Keratinocyte (primary cell): ENCODE measurements at regions not wholly inside any gene's neighbourhood (a gene's known extent, or its start where the extent isn't known, plus 50 kb on each side); places are given as distances from the start of the nearest gene placed in this dataset.

Source experiments
- DNase-seq: peaks from one replicate; pipeline ENCODE4 v3.0.0-alpha.2; 2011; ENCODE audit warnings: low read depth, missing footprints, low spot score
- FAIRE-seq: peaks from 2 replicates; lab custom pipeline; 2011; peaks lifted over from hg19 to GRCh38; lab: Jason Lieb, UNC
- H2AFZ ChIP-seq: 2 replicates; pipeline ENCODE4 v1.6.0; 2012; ENCODE audit warnings: low read length, control low read depth, inconsistent platforms; ENCODE audit not compliant: control insufficient read depth
- H3K27ac ChIP-seq: 2 replicates; pipeline ENCODE4 v1.5.1; 2011; ENCODE audit warnings: low read length; ENCODE audit not compliant: control insufficient read depth, insufficient read depth
- H3K27me3 ChIP-seq: 3 replicates; pipeline ENCODE4 v1.6.0; 2011; ENCODE audit warnings: low read length; ENCODE audit not compliant: control insufficient read depth, insufficient read depth; ENCODE audit errors: extremely low read depth
- H3K36me3 ChIP-seq, 2 experiments: 2 replicates in 1 of 2; 3 replicates in 1 of 2; pipeline ENCODE4 v1.5.1; 2011; ENCODE audit warnings: low read length in 2 of 2, mild to moderate bottlenecking in 1 of 2; ENCODE audit not compliant: control insufficient read depth in 2 of 2, insufficient read depth in 2 of 2; ENCODE audit errors: extremely low read depth in 1 of 2
- H3K4me1 ChIP-seq: 3 replicates; pipeline ENCODE4 v1.5.1; 2011; ENCODE audit warnings: low read length; ENCODE audit not compliant: control insufficient read depth, insufficient read depth; ENCODE audit errors: extremely low read depth
- H3K4me2 ChIP-seq: 3 replicates; pipeline ENCODE4 v1.6.0; 2011; ENCODE audit warnings: low read depth, low read length; ENCODE audit not compliant: control insufficient read depth, insufficient read depth; ENCODE audit errors: extremely low read depth
- H3K4me3 ChIP-seq, 3 experiments: fragments of 200-600 bp in 1 of 3; sonication (generic) in 1 of 3; 2 replicates in 2 of 3; 3 replicates in 1 of 3; pipeline ENCODE4 v1.5.1; 2011 to 2016; ENCODE audit warnings: low read length in 3 of 3, mild to moderate bottlenecking in 3 of 3, control low read depth in 2 of 3, inconsistent platforms in 1 of 3, low read depth in 1 of 3, mixed read lengths in 1 of 3, mixed run types in 1 of 3, moderate library complexity in 1 of 3; ENCODE audit not compliant: control insufficient read depth in 2 of 3, insufficient read depth in 2 of 3; ENCODE audit errors: extremely low read depth in 1 of 3
- H3K79me2 ChIP-seq: 2 replicates; pipeline ENCODE4 v1.6.0; 2012; ENCODE audit warnings: low read length; ENCODE audit not compliant: control insufficient read depth, insufficient read depth
- H3K9ac ChIP-seq: 3 replicates; pipeline ENCODE4 v1.6.0; 2011; ENCODE audit warnings: low read length; ENCODE audit not compliant: control insufficient read depth, insufficient read depth; ENCODE audit errors: extremely low read depth
- H3K9me1 ChIP-seq: 3 replicates; pipeline ENCODE4 v1.6.0; 2011; ENCODE audit warnings: low read length; ENCODE audit not compliant: control insufficient read depth, insufficient read depth; ENCODE audit errors: extremely low read depth
- H3K9me3 ChIP-seq: 2 replicates; pipeline ENCODE4 v1.5.1; 2012; ENCODE audit warnings: low read depth, low read length; ENCODE audit not compliant: control insufficient read depth
- H4K20me1 ChIP-seq: 3 replicates; pipeline ENCODE4 v1.6.0; 2011; ENCODE audit warnings: low read length; ENCODE audit not compliant: control insufficient read depth, insufficient read depth; ENCODE audit errors: extremely low read depth
- EZH2 ChIP-seq: IDR thresholded peaks from one replicate; pipeline ENCODE4 v1.6.1; 2012; ENCODE audit warnings: inconsistent platforms, mild to moderate bottlenecking, low read length, moderate library complexity
- dilution Hi-C: fragments of 300-500 bp; cut with MboI; formaldehyde crosslinking; loops from one replicate; pipeline ENCODE4 v1.7.0; 2020; ENCODE audit warnings: low sequenced_read_pairs; ENCODE audit not compliant: extremely low pct_ligation_motif_present
- TF ChIP-seq, protein P1 (sequence below), 3 experiments: IDR thresholded peaks in 1 of 3; conservative IDR thresholded peaks in 1 of 3; optimal IDR thresholded peaks in 1 of 3; 2 replicates in 2 of 3; 3 replicates in 1 of 3; pipeline versions ENCODE3 to v1.5.1; 2011; ENCODE audit warnings: low read length in 3 of 3, mild to moderate bottlenecking in 3 of 3, moderate library complexity in 2 of 3, control low read depth in 1 of 3, inconsistent platforms in 1 of 3; ENCODE audit not compliant: insufficient read depth in 2 of 3; ENCODE audit errors: extremely low read depth in 1 of 3

DNA sequence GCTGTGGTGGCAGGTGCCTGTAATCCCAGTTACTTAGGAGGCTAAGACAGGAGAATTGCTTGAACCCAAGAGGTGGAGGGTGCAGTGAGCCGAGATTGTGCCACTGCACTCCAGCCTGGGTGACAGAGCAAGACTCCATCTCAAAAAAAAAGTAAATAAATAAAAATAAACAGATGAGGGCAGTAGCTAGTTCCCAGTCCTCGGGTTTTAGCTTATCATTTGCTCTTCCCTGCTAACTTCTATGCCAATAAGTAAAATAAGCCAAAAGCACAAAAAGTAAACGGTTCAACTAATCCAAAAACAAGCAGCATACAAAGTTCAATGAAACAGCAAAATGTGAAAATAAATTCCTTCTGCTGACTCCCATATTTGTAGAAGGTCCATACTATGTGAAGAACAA, 133.0 kb upstream of the TMCC3 start:
- no peak for FAIRE-seq
- DNase-seq, result no peak
- no peak overlapping the region for H3K4me2 ChIP-seq

GRCh38 chr12:94781835-94782234, 131.5 kb upstream of the TMCC3 start:
- TF ChIP-seq, protein P1, sequence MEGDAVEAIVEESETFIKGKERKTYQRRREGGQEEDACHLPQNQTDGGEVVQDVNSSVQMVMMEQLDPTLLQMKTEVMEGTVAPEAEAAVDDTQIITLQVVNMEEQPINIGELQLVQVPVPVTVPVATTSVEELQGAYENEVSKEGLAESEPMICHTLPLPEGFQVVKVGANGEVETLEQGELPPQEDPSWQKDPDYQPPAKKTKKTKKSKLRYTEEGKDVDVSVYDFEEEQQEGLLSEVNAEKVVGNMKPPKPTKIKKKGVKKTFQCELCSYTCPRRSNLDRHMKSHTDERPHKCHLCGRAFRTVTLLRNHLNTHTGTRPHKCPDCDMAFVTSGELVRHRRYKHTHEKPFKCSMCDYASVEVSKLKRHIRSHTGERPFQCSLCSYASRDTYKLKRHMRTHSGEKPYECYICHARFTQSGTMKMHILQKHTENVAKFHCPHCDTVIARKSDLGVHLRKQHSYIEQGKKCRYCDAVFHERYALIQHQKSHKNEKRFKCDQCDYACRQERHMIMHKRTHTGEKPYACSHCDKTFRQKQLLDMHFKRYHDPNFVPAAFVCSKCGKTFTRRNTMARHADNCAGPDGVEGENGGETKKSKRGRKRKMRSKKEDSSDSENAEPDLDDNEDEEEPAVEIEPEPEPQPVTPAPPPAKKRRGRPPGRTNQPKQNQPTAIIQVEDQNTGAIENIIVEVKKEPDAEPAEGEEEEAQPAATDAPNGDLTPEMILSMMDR (optimal IDR thresholded peaks at IDR 0.05 in 1 of 3, IDR thresholded peaks at IDR 0.05 in 1 of 3, conservative IDR thresholded peaks at IDR 0.05 in 1 of 3; ENCODE audit: extremely low read depth in 1 of 3, insufficient read depth in 2 of 3, low read length in 3 of 3), result no peak
- no peak for TF ChIP-seq EZH2
- dilution Hi-C loops, result no loop called here
- Histone ChIP-seq H3K9me3 (no peaks in the 10 kb centered on the region), H2AFZ (no peak overlapping the region), H4K20me1 (no peaks in the 10 kb centered on the region), H3K27me3 (peaks cover 5% of the 10 kb centered on the region), H3K9ac (no peak overlapping the region), H3K4me3 (no peak overlapping the region), H3K9me1 (no peaks in the 10 kb centered on the region), H3K36me3 (no peaks in the 10 kb centered on the region), H3K27ac (no peak overlapping the region), H3K4me1 (peaks cover 8% of the 10 kb centered on the region), H3K4me2 (no peak overlapping the region), H3K79me2 (no peaks in the 10 kb centered on the region)
- DNase-seq (no peak), FAIRE-seq (no peak)

More for the DNA sequence above, 133.0 kb upstream of the TMCC3 start:
- Histone ChIP-seq H3K9me1 (no peaks in the 10 kb centered on the region), H3K9ac (no peak overlapping the region), H3K27ac (no peak overlapping the region), H3K9me3 (no peaks in the 10 kb centered on the region), H4K20me1 (no peaks in the 10 kb centered on the region), H3K79me2 (no peaks in the 10 kb centered on the region), H2AFZ (no peak overlapping the region), H3K27me3 (no peaks in the 10 kb centered on the region), H3K36me3 (no peaks in the 10 kb centered on the region), H3K4me3 (no peak overlapping the region), H3K4me1 (peaks cover 8% of the 10 kb centered on the region)
- dilution Hi-C loops, result no loop called here
- TF ChIP-seq, protein P1 (optimal IDR thresholded peaks at IDR 0.05 in 1 of 3, IDR thresholded peaks at IDR 0.05 in 1 of 3, conservative IDR thresholded peaks at IDR 0.05 in 1 of 3; ENCODE audit: extremely low read depth in 1 of 3, insufficient read depth in 2 of 3, low read length in 3 of 3), result no peak
- no peak for TF ChIP-seq EZH2
